HepG2 (cell line): ENCODE measurements at regions not wholly inside any gene's neighbourhood (a gene's known extent, or its start where the extent isn't known, plus 50 kb on each side); places are given as distances from the start of the nearest gene placed in this dataset.

Experiments used
- ATAC-seq: fragments of 200-7000 bp; cut with Tn5 transposase; 3 replicates; pipeline ENCODE4 v1.9.1; 2020; ENCODE audit warnings: mild to moderate bottlenecking, moderate library complexity
- BruUV-seq: library from RNA; stranded (reverse); fragments of 400-500 nt; replicated peaks from 2 replicates; lab custom pipeline; 2021; lab: Mats Ljungman, UMichigan
- CTCF ChIA-PET: fragments of 300-600 bp; formaldehyde crosslinking; extraction: SDS; loops from one replicate; lab custom pipeline; 2021; ENCODE audit warnings: low total read pairs, inconsistent platforms, low intra/inter-chr PET ratio; lab: Yijun Ruan, JAX
- POLR2A ChIA-PET: fragments of 350-600 bp; sonication (Branson Sonifier 250); formaldehyde crosslinking; loops from one replicate; lab custom pipeline; 2020; ENCODE audit warnings: antibody characterized with exemption, inconsistent platforms; lab: Yijun Ruan, JAX
- DNase-seq: peaks from one replicate; pipeline ENCODE4 v3.0.0-alpha.2; 2015; ENCODE audit warnings: low spot score
- FAIRE-seq: peaks from 3 replicates; lab custom pipeline; 2011; peaks lifted over from hg19 to GRCh38; lab: Jason Lieb, UNC
- H2AFZ ChIP-seq: one replicate; pipeline ENCODE4 v1.6.1; 2011; ENCODE audit warnings: low read length, inconsistent platforms
- H3K27ac ChIP-seq: fragments of 300-600 bp; 3 replicates; pipeline ENCODE4 v1.8.0; 2011; ENCODE audit warnings: mixed run types, mild to moderate bottlenecking, mixed read lengths, low read length, inconsistent platforms; ENCODE audit not compliant: insufficient read depth; ENCODE audit errors: extremely low read length
- H3K27me3 ChIP-seq, 2 experiments: fragments of 200-600 bp in 1 of 2; 2 replicates in 1 of 2; 3 replicates in 1 of 2; pipeline versions ENCODE4 v1.6.0 to v1.8.0; 2011; ENCODE audit warnings: low read length in 2 of 2, mild to moderate bottlenecking in 2 of 2, moderate library complexity in 2 of 2, inconsistent platforms in 1 of 2; ENCODE audit not compliant: insufficient read depth in 2 of 2, control insufficient read depth in 1 of 2
- H3K36me3 ChIP-seq, 2 experiments: fragments of 200-600 bp in 1 of 2; replicated peaks in 1 of 2; 2 replicates in 1 of 2; 3 replicates in 1 of 2; pipeline versions ENCODE4 v1.5.1 to v1.8.0; 2011; ENCODE audit warnings: low read length in 2 of 2, inconsistent platforms in 1 of 2; ENCODE audit not compliant: insufficient read depth in 2 of 2, control insufficient read depth in 1 of 2
- H3K4me1 ChIP-seq: 2 replicates; pipeline ENCODE4 v1.5.1; 2012; ENCODE audit warnings: low read length, inconsistent platforms; ENCODE audit not compliant: insufficient read depth
- H3K4me2 ChIP-seq: 2 replicates; pipeline ENCODE4 v1.6.0; 2011; ENCODE audit warnings: low read depth, low read length, inconsistent platforms
- H3K4me3 ChIP-seq, 3 experiments: fragments of 200-600 bp in 1 of 3; sonication (generic), shearing (Covaris generic) in 1 of 3; replicated peaks in 1 of 3; 2 replicates each; pipeline ENCODE4 v1.5.1; 2011 to 2016; ENCODE audit warnings: low read length in 3 of 3, inconsistent platforms in 2 of 3, low read depth in 2 of 3, mild to moderate bottlenecking in 2 of 3, control low read depth in 1 of 3, mixed read lengths in 1 of 3; ENCODE audit not compliant: insufficient read depth in 1 of 3
- H3K79me2 ChIP-seq: one replicate; pipeline ENCODE4 v1.6.1; 2011; ENCODE audit warnings: low read length, inconsistent platforms; ENCODE audit not compliant: insufficient read depth
- H3K9ac ChIP-seq: 2 replicates; pipeline ENCODE4 v1.6.0; 2011; ENCODE audit warnings: mild to moderate bottlenecking, low read depth, low read length, inconsistent platforms; ENCODE audit not compliant: insufficient read depth
- H3K9me3 ChIP-seq: 2 replicates; pipeline ENCODE4 v1.5.1; 2012; ENCODE audit warnings: mild to moderate bottlenecking, low read length
- H4K20me1 ChIP-seq: 2 replicates; pipeline ENCODE4 v1.6.0; 2011; ENCODE audit warnings: inconsistent platforms, mild to moderate bottlenecking, low read length, moderate library complexity; ENCODE audit not compliant: insufficient read depth
- ATF1 ChIP-seq: IDR thresholded peaks from 2 replicates; pipeline ENCODE4 v1.6.1; 2016; ENCODE audit warnings: mild to moderate bottlenecking, control low read depth
- CENPX ChIP-seq: sonication (generic); formaldehyde crosslinking; IDR thresholded peaks from 2 replicates; pipeline ENCODE4 v1.9.0; 2021; ENCODE audit warnings: mild to moderate bottlenecking, missing genetic modification reagents, moderate library complexity
- ELF3 ChIP-seq: IDR thresholded peaks from 2 replicates; pipeline ENCODE4 v1.6.1; 2016; ENCODE audit warnings: missing genetic modification reagents, missing compliant biosample characterization
- FOXO4 ChIP-seq: sonication (generic); formaldehyde crosslinking; conservative IDR thresholded peaks from 2 replicates; pipeline ENCODE4 v1.8.1; 2023; ENCODE audit warnings: missing genetic modification reagents
- HIC2 ChIP-seq: sonication (generic); formaldehyde crosslinking; IDR thresholded peaks from 2 replicates; pipeline ENCODE4 v1.9.0; 2022; ENCODE audit warnings: low read depth, missing genetic modification reagents
- HNRNPK ChIP-seq: fragments of 200-400 bp; formaldehyde crosslinking; IDR thresholded peaks from 2 replicates; pipeline ENCODE4 v1.6.1; 2018; ENCODE audit warnings: low read length, low read depth, moderate library complexity, mild to moderate bottlenecking; ENCODE audit not compliant: poor library complexity, severe bottlenecking
- NONO ChIP-seq, 2 experiments: fragments of 450-650 bp in 1 of 2; sonication (generic) in 1 of 2; formaldehyde crosslinking in 1 of 2; IDR thresholded peaks in 1 of 2; conservative IDR thresholded peaks in 1 of 2; 2 replicates each; pipeline versions ENCODE4 v1.6.1 to v1.8.0; 2017 to 2022; ENCODE audit warnings: mild to moderate bottlenecking in 1 of 2, missing genetic modification reagents in 1 of 2, moderate library complexity in 1 of 2
- NR3C1 ChIP-seq: sonication (generic); formaldehyde crosslinking; IDR thresholded peaks from 2 replicates; pipeline ENCODE4 v1.4.0; 2020; ENCODE audit warnings: missing genetic modification reagents
- PPARG ChIP-seq: conservative IDR thresholded peaks from 2 replicates; pipeline ENCODE4 v1.6.1; 2016; ENCODE audit warnings: missing biosample characterization, missing genetic modification reagents
- TFAP4 ChIP-seq: sonication (generic); IDR thresholded peaks from 2 replicates; pipeline ENCODE4 v1.6.1; 2016; ENCODE audit warnings: low read depth, borderline replicate concordance
- ZNF225 ChIP-seq: sonication (generic); formaldehyde crosslinking; IDR thresholded peaks from 2 replicates; pipeline ENCODE4 v1.4.0; 2020; ENCODE audit warnings: mild to moderate bottlenecking, missing genetic modification reagents
- ZNF724P ChIP-seq: sonication (generic); formaldehyde crosslinking; IDR thresholded peaks from 2 replicates; pipeline ENCODE4 v1.8.0; 2022; ENCODE audit warnings: missing genetic modification reagents, borderline replicate concordance
- ZSCAN20 ChIP-seq: sonication (generic); formaldehyde crosslinking; IDR thresholded peaks from 2 replicates; pipeline ENCODE4 v1.4.0; 2020; ENCODE audit warnings: missing genetic modification reagents, mild to moderate bottlenecking, borderline replicate concordance
- WGBS: methylation state at CpG from one replicate; pipeline ENCODE4 v1.1.6; 2017; ENCODE audit warnings: low lambda C conversion rate; 5-methylcytosine and 5-hydroxymethylcytosine counted together
- in situ Hi-C: cut with HindIII; loops from 2 replicates; pipeline ENCODE4 v1.10.0; 2017; ENCODE audit warnings: low pct_unique_long_range_greater_than_20kb; ENCODE audit not compliant: extremely low pct_ligation_motif_present
- intact Hi-C: fragments of 100-400 bp; cut with micrococcal nuclease; formaldehyde crosslinking; loops from one replicate; pipeline ENCODE4 v1.10.0; 2022; ENCODE audit not compliant: unreplicated experiment

- TF ChIP-seq ZNF225 (CRISPR knock-in tag), result no peak
- no peak for TF ChIP-seq HIC2 (CRISPR knock-in tag)
Observed at GRCh38 chr2:172280571-172281361, 146.6 kb upstream of the ITGA6 start (continued).

GRCh38 chr2:172281648-172282570, 145.5 kb upstream of the ITGA6 start:
- ChIA-PET POLR2A (no interaction called here), CTCF (no interaction called here)
- H3K27me3 ChIP-seq, result 0 out of 5 replicates have a peak, but pooled peaks cover 0 to 13% of the 10 kb centered on the region in 2 experiments
- in situ Hi-C loops (no loop called here), intact Hi-C loops (loop anchor here (10.0 kb wide), 1 partner anchor 183 kb away; no protein-coding TSS in a partner anchor)
- no peak overlapping the region for H3K4me3 ChIP-seq
- no peak overlapping the region for H3K9ac ChIP-seq
- FAIRE-seq, result no peak
- no peaks in the 10 kb centered on the region for H3K79me2 ChIP-seq
- H3K27ac ChIP-seq, result no peak overlapping the region
- no peak for TF ChIP-seq PPARG
- no peak for TF ChIP-seq NR3C1 (CRISPR knock-in tag)
- no peak for TF ChIP-seq ZNF724P (CRISPR knock-in tag)
- TF ChIP-seq TFAP4, result no peak
- no peak for TF ChIP-seq ELF3 (CRISPR knock-in tag)
- TF ChIP-seq ATF1 (CRISPR knock-in tag), result no peak
- TF ChIP-seq ZSCAN20, result no peak
- no peak for TF ChIP-seq FOXO4 (CRISPR knock-in tag)
- no peak for TF ChIP-seq CENPX (CRISPR knock-in tag)
- TF ChIP-seq NONO (IDR thresholded peaks at IDR 0.05), result no peak
- no peak for TF ChIP-seq NONO (CRISPR knock-in tag; conservative IDR thresholded peaks at IDR 0.05)
- no peak for TF ChIP-seq HNRNPK
- ATAC-seq, result no peak
- no peak overlapping the region for H2AFZ ChIP-seq
- no peak for DNase-seq
- peaks cover 6% of the 10 kb centered on the region for H3K9me3 ChIP-seq
- no peak overlapping the region for H3K4me2 ChIP-seq
- no peaks in the 10 kb centered on the region for H4K20me1 ChIP-seq
- H3K4me1 ChIP-seq, result no peaks in the 10 kb centered on the region
- H3K36me3 ChIP-seq, result no peaks in the 10 kb centered on the region
- 23% methylated on average over 3 of the region's 3 CpGs for WGBS
- BruUV-seq, result no TSS peak
